ENCODE measurements at regions not wholly inside any gene's neighbourhood (a gene's known extent, or its start where the extent isn't known, plus 50 kb on each side); places are given as distances from the start of the nearest gene placed in this dataset.
"Not testable (repeated sequence)": the region's sequence is repeated elsewhere in the genome, so short reads cannot be mapped to it uniquely, and the experiment has no call there.

DNA sequence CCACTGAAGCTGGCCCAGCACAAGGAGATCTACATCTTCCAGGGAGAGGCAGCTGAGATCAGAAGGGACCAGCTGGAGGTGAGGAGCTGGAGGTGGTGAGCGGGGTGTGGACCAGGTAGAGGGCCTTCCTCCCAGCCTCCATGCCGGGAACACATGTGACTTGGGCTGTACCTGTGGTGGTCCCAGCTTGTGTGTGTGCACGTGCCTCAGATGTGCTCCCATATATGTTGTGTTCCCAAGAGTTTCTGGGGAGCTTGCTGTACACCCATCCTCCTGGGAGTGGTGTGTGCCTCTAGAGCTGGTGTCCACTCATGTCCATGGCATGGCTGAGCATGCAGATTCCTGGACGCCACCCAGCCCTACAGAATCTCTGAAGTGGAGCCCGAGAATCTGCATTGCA is 183.7 kb upstream of the AKAP13 start:
- not testable (repeated sequence) for DNase-seq

DNA sequence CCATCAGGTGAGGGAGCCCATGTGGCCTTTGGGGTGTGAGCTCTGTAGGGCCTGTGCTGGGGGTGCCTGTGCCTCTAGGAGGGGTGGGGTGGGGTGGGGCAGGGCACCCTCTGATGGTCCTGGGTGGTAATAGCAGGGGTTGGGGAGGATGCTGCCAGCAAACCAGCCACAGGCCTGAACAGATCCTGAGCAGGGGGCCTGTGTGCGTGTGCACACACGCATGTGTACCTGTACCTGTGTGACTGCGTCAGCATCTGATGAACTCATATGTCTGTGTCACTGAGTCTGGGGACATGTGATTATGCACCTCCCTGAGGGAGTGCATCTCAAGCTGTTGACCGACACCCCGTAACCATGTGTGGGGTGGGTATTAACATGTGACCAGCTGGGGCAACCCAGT is 182.8 kb upstream of the AKAP13 start:
- not testable (repeated sequence) for DNase-seq

DNA sequence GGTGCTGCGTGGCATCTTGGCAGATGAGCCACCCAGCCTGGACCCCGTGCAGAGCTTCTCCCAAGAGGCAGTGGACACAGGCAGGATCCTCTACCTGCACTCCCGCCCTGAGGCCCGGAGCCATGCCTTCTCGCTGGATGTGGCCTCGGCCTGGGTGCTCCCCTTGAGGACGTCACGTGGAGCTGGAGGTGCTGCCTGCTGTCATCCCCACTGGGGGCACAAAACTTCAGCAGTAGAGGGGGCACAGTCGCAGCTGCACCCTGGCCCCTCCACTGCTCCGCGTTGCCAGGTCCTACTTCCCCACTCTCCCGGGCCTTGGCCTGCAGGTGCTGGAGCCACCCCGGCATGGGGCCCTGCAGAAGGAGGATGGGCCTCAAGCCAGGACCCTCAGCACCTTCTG is 182.0 kb upstream of the AKAP13 start:
- DNase-seq = not testable (repeated sequence)

DNA sequence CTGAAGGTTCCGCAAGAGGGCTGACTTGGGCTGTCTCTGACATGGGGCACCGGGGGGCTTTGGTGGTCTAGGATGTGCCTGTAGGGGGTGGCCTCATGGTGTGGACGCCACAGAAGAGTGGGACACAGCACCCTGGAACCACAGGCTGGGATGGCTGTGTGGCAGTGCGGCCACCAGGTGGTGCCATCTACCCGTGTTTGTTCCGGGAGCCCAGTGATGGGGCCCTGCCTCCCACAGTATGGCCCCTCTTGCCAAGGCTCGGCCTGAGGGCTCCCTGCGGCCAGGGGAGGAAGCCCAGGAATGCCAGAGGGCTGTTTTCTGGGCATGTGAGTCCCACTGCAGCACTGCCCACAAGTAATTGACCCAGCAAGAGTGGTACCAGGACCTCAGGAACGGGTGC is 180.2 kb upstream of the AKAP13 start:
- not testable (repeated sequence) for DNase-seq

DNA sequence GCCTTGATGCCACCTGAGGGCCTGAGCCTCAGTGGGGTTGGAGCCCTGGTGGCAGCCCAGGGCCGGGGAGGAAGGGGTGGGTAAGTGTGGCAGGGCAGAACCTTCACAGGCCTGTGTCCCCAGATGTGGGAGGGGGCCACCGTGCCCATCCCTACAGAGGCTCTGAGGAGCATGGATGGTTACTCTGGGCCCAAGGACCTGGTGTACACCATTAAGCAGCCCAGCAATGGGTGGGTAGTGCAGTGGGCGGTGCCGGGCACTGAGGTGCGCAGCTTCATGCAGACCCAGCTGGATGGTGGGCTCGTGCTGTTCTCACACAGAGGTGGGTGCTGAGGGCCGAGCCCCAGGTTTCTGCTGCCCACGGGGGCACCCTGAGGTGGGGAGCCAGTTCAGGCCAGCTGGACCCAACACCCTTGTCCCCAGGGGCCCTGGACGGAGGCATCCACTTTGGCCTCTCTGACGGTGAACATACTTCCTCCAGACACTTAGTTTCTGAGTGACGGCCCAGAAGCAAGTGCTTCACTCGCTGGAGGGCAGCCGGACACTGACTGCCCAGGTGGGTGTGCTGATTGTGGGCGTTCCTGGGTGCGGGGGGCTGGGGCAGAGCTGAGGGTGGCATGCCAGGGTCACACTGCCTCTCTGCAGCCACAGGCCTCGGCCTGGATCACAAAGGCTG is 179.1 kb upstream of the AKAP13 start:
- not testable (repeated sequence) for DNase-seq

DNA sequence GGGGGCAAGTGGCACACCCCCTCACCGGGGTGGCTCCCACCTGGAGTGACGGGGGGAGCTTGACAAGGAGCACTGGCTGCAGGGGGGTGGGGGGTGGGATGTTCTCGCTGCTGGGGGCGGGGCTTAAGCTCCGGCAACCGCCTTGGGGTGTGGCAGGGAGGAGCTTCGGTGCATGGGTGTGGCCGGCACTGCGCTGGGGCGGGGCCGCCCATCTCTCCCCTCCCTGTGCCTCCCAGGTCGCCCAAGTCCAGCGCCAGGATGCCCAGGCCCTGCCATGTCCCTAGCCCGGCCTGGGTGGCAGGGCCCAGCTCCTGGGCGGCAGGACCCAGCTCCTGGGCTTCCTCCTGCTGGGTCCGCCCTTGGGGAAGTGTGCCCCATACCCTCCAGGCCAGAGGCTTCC is 175.9 kb upstream of the AKAP13 start:
- DNase-seq = not testable (repeated sequence)

DNA sequence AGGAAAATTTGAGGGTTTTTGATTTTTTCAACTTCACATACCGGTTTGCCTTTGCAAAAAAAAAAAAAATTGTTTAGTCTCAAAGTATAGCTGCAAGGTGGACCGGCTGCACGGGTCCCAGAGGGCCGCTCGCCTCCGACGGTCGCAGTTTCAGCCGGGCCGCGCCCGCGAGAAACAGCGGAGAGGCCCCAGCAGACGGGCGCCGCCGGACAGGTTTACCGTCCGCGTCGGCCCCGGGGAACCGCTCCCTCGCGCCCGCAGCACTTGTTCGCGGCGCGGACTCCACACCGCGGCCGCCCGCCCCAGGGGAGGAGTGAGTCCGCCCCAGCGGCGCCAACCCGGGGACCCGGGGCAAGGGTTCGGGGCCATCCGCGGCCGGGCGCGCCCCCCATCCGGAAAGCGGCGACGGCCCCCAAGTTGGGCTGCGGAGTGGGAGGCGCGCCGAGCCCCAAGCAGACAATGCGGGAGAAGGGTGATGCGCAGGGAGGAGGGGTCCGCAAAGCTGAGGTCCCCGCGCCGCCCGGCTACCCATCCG is 146.5 kb upstream of the AKAP13 start:
- not testable (repeated sequence) for DNase-seq

DNA sequence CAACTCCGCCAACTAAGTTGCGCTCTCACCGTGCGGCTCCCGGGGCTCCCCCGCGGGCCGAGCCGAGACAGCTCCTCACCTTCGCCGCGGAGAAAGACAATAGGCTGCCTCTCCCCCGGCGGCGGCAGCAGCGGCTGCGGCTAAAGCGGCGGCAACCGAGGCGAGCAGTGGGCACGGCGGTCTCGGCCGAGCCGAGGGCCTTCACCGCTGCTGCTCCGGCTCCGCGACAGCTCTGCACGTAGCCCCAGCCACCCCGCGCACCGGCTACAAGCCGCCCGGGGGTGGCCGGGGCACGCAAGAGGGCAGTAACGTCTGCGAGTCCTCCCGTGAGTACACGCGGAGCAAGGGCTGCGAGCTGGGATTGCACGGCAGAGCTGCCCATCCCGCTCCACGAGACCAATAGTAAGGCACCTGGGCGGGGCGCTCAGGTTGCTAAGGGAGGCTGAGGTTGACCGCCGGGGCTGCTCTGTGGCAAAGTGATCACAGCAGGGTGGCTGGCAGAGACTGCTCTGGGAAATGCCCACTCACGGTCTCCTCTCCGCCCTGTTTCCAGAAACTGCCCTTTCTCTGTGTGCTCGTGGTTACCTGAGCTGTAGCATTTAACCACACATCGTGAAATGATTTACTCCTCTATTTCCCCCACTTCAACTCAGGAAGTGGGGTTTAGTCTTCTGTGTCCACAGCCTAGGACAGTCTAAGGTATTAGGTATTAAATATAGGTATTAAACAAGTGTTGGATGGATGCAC is 145.8 kb upstream of the AKAP13 start:
- not testable (repeated sequence) for DNase-seq

DNA sequence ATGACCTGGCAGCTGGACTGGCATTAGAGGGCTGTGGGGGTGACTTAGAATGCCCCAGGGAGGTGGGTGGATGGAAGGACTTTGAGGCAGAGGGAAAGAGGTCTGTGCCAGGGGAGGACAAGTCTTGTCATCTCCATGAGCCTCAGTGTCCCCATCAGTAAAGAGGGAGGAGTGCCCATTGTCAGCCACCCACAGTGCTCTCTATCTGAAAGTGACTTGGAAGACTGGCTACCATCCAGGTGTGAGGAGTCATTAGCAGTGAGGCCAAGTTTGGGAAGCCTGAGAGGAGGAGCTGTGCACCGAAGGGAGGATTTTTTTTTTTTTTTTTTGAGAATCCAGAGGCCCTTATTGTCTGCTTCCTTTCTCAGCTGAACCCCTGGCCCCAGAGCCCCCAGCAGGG is 136.3 kb upstream of the AKAP13 start:
- DNase-seq = not testable (repeated sequence)

DNA sequence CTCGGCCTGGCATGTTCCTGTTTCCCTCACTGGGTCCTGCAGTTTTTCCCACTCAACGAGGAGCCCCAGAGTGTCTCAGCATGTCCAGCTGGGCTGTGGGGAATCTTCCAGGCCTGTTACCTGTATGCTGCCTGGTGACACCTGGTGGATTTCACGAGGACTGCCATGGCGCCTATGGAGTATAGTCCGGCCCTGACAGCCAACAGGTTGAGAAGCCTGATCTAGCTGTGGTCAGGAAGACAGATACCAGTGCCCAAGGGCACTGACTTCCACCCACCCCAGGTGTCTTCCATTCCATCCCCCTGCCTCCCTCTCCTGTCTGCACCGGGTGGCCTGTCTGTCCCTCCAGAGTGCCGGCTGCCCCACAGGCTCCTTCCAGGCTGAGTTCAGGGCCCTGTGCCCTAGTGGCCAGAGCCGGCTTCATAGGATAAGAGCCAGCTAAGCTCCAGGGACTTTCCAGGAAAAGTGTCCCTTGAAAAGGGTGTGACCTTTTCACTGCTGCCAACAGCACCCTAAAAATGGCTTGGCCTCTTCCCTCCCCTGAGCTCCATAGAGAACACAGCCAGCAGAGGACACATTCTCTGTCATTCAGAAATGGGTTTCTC is 129.4 kb upstream of the AKAP13 start:
- DNase-seq = not testable (repeated sequence)

DNA sequence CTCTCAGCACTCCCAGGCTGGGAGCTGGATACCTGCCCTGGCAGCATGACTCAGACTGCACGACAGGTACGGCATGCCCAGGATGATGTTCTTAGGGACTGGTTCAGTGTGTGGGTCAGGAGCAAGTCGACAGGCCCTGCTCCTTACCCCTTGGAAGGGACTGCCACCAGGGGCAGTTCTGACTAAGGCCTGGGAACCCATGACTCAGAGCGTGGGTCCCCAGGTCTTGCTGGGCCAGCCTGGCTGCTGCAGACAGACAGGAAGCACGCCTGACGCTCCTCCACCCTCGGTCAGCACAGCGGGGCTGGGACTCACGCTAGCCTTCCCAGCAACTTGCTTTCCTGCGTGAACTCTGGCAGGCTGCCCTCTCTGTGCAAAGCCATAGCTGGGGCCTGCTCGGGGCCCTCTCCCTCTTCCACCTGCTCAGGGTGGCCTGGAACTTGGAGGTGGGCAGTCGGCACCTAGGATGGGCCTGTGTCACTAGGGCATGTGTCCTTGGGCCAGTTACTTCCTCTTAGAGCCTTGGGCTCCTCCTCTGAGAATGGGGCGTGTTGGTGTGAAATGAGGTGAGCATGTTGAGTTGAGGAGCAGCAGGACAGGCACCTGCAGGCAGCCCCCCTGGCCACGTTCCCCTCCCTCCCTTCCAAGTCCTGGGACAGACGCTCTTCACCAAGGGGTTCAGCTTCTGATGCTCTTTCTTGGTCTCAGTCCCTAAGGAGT is 127.0 kb upstream of the AKAP13 start:
- DNase-seq = not testable (repeated sequence)

DNA sequence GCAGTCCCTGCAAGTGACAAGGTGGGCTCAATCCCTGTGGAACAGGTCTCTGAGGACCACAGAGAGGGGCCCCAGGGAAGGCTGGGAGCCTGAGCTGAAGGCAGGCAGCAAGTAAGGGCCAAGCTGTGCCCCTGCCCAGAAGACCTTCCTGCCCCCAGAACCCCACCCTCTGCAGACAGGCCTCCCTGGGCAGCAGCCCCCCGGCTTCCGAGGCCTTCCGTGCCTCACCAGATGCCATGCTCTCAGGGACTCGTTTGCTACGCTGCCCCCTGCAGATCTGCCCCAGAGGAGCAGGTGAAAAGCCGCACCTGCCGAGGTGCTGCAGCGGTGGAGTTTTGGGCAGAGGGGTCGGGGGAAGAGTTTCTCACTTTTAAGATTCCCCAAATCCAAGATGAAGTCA is 125.4 kb upstream of the AKAP13 start:
- not testable (repeated sequence) for DNase-seq

DNA sequence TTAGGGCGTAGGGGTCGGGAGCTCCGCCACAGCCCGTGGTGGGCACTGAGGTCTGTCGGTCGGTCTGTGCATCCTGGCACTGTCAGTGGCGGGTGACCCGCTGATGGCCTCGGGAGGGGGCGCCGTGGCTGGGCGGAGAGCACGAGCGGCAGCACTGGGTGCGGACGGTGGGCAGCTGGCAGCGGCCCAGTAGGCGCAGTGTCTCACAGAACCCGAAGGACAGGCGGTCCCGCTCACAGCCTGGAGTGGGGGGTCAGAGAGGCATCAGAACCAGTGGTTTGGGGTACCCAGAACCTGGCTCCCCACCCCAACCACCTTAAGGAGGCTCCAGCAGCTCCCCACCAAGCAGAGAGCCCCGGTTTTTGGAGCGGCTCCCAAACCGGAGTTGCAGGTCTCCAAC is 124.9 kb upstream of the AKAP13 start:
- not testable (repeated sequence) for DNase-seq

DNA sequence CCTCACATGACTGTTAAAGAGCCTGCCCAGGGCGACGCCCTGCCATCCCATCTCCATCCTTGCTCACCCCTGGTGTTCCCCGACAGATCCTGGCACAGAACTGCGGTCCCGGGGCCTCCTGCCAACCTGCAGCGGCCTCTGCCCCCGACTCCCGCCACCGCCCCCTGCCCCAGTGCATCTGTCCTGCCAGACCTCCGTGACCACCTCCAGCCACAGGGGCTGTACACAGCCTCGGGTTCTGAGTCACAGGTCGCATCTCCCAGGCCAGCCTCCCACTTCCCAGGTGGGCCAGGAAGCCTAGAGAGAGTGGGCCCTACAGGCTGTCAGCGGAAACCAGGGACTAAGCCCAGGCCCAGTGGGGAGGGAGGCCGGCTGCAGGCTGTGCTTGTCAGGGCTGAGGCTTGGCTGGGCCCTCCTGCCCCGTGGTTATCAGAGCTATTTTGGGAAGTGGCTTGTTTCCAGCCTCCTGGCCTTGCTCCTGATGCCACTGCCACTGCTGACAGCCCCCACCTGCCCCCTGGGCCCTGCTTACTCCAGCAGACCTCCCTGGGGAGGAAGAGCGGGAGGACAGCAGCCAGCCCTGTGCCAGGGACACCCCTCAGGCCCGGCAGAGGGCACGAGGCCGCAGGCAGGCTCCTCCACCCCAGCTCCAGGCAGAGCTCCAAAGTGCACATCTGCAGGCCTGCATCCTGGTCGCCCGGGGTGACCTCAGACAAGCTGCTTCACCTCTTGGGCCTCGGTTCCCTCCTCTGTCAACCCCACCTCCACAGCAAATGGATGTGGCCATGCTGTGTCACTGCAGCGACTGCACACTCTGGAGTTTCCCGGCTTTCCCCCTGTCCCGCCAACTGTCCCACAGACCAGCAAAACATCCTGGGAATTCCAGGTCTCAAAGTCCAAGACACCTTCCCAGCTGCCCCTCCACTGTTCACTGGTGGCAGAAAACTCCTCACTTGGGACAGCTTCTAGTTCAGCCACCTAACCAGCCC is 124.1 kb upstream of the AKAP13 start:
- not testable (repeated sequence) for DNase-seq

DNA sequence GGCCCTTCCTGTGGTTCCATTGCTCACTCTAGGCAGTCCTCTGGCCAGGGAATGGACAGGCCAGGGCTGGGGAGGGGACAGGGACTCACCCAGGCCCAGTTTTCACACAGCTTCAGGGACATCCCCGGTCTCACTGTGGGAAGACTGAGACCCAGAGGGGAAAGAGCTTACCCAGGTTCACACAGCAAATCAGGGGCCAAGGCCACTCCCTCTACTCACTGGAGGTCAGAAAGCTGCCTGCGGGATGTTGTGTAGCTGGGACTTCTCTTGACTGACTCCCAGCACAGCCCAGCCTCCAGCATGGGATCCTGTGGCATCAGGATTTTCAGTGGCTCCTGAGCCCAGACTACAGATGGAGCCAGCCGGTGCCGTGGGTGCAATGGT is 122.3 kb upstream of the AKAP13 start:
- DNase-seq = not testable (repeated sequence)

DNA sequence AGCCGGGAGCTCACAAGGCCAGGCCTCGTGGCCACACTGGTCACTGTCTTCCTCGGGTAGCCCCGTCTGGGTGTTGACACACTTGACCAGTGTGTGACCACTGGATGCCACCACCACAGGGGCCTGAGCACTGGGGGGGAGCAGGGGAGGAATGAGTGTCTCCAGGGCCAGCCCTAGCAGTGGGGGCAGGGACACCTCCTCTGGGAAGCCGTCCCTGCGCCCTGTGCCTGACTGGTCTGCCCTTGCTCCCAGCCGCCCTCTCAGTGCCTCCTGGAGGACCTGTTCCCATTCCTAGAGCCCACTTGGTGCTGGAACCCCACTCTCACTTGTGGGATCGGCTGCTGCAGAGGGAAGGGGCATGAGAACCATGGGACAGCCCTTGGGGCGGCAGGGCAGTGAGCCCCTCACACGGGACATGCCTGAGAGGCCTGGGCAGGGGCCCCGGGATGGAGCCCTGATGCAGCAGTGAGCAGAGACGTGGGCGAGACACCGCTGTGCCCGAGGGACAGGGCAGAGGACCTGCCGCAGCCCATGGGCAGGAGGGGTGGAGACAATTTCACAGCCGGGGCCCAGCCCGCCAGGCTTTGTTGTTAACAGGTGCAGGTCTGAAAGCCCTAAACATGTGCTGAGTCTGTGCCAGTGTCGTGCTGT is 121.7 kb upstream of the AKAP13 start:
- not testable (repeated sequence) for DNase-seq

DNA sequence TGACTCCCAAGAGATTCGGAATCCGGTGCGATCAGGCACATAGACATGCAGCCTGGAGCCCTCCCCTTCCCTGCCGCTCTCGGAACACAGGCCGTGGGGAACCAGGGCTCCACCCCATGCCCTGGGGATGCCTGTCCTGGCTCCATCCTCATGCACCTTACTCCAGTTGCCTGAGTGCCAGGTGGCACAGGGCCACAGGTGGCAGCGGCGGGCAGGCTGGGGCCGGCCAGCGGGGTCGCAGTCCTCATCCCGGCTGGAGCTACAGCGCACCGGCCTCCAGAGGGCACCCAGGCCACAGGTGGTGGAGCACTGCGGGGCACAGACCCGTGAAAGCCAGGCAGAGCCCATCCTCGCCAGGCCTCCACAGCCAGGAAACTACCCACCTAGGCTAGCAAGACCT is 119.9 kb upstream of the AKAP13 start:
- DNase-seq = not testable (repeated sequence)

DNA sequence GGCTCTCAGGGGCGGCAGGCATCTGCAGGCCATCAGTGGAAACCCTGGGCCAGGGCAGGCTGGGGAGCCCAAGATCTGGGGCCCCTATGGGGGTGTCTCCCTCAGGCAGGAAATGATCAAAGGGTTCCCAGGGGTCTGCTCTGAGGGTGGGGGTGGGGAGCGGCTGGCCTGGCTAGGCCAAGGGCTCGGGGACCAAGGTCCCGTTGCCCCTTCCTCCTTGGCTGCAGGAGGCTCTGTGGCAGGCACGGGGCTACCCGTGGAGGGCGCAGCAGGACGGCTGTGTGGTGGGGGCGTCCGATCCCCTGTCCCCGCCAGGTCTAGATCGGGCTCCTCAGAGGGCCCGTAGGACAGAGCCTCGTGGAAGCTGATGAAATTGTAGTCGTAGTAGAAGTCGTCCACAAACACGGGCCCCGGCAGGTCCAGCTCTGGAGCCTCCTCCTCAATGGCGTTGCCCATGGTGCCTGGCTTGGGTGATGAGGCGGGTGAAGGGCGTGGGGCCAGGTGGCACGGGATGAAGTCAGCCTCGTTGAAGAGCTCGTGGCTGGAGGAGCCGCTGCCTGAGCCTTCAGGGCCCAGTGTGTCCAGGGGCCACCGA is 117.8 kb upstream of the AKAP13 start:
- DNase-seq = not testable (repeated sequence)

DNA sequence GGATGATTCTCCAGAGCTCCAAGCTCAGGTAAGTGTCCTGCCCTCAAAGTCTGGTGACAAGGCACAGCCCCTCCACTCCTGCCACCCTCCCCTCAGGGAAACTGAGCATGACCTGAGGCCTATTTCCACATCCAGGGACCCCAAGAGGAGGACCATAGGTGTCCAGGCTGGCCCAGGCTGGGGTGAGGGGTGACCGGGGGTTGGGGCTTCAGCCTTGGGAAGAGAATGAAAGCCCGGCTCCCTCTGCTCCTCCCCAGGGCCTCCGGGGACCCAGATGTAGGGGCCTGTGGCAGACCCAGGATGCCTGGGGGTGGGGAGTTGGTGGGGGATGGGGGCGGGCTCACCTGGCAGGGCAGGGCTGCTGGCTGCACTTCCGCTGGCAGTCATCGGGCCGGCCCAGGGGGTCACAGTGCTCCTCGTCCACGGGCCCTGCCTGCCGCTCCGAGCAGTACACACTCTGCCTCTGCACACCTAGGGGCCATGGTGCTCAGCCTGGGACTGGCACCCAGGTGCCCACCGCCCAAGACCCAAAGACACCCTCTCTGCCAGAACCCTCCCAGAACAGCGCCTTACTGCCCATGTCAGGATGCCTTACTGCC is 116.5 kb upstream of the AKAP13 start:
- not testable (repeated sequence) for DNase-seq

DNA sequence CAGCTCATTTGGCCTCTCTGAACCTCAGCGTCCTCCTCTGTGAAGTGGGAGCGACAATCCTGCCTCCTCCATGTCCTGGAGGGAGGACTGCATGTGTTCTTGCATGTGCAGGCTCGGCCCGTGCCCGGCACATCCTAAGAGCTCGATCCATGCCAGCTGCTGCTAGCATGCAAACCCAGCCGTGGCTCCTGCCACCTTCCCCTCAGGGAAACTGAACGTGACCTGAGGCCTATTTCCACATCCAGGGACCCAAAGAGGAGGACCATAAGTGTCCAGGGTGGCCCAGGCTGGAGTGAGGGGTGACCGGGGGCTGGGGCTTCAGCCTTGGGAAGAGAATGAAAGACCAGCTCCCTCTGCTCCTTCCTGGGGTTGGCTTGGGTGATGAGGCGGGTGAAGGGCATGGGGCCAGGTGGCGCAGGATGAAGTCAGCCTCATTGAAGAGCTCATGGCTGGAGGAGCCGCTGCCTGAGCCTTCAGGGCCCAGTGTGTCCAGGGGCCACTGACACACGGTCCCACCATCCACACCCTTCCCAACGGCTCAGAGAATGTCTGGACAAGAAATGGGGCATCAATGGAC is 115.7 kb upstream of the AKAP13 start:
- DNase-seq = not testable (repeated sequence)
